Skin of body (tissue), 1 donor: ENCODE measurements at regions not wholly inside any gene's neighbourhood (a gene's known extent, or its start where the extent isn't known, plus 50 kb on each side); places are given as distances from the start of the nearest gene placed in this dataset.
"Not testable (repeated sequence)": the region's sequence is repeated elsewhere in the genome, so short reads cannot be mapped to it uniquely, and the experiment has no call there.

Experiments
- DNase-seq: peaks from one replicate; lab custom pipeline; 2025; lab: John Stamatoyannopoulos, UW

DNA sequence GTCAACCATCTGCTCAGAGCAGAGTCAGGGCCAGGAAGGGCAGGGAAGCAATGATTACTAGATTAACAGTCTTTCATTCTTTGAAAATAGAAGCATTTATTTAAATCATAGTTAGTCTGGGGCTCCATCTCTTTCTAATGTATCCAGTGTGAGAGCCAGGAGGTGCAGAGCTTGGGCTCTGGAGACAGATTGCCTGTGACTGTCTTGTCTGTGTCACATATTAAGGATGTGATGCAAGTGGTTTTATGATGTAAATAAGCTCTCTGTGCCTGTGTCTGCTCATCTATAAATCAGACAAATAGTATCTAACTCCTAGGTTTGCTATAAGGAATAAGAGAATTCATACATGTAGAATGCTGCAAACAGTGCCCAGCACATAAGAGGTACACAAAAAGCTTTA, 104.9 kb upstream of the TANK start:
- DNase-seq, result no peak

DNA sequence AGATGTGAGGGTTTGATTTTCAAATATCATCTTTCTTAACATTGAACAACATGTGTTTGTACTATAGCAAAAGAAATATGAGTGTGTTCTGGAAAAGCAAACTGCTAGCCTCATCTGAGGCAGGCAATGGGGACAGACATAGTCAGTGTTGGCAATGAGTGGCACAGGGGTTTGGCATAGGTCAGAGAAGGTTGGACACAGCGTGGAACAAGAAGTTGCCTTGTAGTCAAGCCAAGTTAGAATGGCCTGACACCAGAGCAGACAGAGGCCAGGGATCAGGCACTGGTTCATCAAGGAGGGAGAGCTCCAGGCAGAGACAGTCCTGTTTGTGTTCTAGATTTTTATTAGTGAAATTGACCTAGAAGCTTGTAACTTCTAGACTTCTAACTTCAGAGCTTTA, 100.8 kb upstream of the TANK start:
- DNase-seq, result no peak

DNA sequence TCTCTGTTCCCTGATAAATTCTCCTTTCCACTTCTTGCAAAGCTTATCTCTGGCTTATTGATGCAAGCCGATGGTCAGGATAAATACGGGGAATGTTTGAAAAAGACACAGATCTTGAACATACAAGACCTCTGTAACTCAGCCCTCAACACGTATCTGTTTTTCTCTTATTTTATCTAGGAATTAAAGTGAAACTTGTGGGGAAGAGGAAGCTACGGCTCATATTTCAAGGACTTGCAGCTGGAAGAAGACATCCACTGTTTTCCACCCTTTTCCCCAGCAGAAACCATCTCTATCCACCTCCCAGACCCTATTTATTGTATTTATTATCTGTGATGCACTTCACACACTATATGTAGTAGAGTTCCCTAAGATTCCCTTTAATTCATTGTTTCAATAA, 98.4 kb upstream of the TANK start:
- DNase-seq, result no peak

DNA sequence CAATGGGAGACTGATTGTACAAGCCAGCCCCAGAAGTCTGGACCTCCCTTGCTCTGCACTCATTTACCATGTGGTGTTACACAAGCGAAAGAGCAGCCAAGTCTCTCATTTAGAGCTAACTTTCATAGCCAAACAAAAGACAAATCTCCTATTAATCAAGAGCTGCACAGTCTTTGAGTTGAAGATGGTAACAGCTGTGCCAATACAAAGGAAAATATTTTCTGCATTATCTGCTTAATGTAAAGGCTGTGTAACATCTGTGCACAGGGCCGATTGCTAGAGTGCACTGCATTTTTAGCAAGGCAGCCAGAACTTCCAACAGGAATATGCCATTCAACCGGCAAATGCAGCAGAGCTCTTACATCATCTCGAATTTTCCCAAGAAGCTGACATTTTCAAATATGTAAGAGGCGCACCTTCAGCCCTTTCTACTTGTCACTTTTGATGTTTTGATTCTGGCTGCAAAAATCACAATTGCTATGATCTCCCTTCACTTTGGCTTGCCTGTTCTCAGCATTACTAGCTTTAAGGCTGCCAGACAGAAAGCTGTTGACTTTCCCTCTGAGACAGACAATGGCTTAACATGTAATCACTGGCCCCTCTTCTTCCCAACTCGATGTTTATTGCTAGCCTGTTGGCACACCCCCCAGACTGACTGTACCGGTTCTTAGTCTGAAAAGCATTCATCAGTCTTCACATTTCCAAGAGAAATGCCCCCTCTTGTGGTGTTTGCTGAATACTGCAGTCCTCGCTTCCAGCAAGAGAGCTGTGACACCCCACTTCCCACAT, 96.9 kb upstream of the TANK start:
- DNase-seq, result peak; percentile 85

DNA sequence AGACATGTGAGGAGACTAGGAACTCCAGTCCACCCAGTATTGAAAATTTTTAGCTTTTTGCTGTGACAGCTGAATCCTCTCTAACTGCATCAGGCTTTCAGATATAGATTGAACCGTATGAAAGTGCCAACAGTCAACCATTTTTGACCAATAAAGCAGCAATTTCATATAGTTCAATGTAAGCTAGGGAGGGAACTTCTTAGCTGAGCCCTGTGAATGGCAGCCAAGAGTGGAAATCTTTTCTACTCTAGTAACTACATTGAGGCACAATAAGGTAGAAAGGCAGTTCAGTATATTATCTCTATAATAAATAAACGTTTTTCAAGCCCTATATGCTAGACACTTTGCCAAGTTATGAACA, 96.3 kb upstream of the TANK start:
- no peak for DNase-seq

DNA sequence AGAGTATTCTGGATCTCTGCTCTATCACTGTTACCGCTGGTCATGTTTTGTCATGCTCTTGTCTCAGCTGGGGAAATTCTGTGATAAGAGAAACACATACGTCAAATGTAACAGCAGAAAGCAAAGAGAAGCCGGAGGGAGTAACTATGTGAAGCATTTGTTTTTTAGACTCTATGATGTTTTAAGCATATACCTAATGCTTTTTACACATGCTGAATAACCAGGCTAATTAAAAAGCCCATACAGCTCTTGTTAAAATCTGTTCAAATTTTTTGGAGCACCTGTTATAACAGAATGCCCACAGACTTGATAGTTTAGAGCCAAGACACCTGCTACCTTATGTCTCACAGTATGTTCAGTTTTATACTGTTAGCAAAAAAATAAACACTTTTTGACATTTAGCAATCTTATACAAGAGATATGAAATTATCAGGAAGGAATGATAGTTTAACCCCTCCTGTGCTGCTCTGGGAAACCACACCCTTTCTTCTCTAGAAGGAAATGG, 92.3 kb upstream of the TANK start:
- no peak for DNase-seq

DNA sequence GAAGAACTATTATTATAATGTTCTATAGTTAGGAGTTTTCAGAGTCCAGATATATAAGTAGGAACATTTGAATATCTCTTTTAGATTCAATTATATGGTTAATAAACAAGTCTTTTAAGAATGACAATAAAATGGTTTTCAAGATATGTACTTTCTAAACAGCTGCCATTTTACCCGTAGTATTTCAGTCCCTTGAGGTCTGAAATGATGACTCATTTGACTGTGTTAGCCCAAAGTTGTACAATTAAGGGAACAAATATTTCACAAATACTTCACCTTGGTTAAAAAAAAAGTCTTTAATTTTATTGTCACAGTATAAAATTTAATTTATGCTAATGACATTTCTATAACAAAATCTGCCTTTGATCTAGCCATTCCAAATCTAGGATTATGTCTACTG, 91.6 kb upstream of the TANK start:
- DNase-seq, result no peak

DNA sequence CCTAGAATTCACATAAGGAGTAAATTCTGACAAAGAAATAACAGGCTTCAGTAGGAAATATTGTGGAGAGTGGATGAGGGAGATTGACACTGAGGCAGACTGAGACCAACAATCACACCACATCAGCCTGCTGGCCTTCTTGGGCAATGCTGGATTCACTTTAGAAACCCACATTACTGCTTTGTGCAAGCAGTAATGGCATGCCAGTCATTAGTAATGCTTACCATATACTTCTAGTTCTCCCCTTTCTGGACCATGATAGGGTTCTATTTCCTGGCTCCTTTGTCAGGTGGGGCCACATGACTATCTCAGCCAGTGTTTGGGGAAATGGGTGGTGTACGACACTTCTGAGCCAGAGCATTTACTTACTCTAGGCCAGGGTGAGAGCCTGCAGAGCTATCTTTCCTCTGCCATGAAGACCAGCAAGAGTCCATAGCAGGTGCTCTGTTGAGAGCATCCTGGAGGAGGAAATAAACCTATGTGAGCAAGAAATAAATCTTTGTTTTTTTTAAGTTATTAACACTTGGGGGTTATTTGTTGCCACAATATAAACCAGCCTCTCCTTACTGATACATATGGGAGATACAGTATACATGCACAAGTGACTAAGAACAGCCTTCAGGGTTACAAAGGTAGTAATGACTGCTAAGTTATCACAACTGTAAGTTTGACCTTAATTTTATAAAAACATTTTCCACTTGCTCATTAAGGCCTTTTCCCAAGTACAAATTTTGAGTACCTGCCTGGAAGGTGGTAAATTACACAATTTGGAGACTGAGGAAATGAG, 89.3 kb upstream of the TANK start:
- DNase-seq, result no peak

DNA sequence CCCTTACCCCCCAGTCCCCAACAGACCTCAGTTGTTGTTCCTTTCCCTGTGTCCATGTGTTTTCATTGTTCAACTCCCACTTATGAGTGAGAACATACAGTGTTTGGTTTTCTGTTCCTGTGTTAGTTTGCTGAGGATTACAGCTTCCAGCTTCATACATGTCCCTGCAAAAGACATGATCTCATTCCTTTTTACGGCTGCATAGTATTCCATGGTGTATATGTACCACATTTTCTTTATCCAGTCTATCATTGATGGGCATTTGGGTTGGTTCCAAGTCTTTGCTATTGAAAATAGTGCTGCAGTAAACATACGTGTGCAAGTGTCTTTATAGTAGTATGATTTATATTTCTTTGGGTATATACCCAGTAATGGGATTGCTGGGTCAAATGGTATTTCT, 87.8 kb upstream of the TANK start:
- DNase-seq, result not testable (repeated sequence)

DNA sequence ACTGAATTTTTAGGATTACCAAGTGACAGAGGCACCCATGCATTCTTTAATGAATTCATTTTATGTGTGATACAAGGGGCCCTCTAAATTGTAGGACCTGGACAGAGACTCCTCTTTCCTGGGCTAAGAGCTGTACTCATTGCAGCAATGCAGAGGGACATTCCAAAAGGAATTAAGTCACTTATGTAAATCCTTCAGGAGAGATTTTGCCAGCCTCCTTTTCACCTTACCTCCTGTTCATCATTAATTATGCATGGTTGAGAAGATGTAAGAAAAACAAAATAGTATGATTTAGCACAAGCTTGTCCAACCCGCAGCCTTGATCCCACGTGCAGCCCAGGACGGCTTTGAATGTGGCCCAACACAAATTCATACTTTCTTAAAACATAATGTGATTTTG, 84.5 kb upstream of the TANK start:
- no peak for DNase-seq

DNA sequence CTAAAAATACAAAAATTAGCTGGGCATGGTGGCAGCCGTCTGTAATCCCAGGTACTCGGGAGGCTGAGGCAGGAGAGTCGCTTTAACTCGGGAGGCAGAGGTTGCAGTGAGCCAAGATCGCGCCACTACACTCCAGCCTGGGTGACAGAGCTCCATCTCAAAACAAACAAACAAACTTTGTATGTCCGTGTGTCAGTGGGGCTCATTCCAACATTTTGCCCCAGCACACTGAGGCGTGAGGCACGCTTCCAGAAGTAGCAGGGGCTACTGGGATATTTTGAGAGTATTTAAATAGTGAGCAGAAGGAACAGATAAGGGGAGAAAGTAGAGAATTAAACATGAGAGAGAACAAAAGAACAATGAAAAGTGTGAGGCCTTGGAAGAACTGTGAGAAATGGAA, 83.3 kb upstream of the TANK start:
- DNase-seq, result no peak

DNA sequence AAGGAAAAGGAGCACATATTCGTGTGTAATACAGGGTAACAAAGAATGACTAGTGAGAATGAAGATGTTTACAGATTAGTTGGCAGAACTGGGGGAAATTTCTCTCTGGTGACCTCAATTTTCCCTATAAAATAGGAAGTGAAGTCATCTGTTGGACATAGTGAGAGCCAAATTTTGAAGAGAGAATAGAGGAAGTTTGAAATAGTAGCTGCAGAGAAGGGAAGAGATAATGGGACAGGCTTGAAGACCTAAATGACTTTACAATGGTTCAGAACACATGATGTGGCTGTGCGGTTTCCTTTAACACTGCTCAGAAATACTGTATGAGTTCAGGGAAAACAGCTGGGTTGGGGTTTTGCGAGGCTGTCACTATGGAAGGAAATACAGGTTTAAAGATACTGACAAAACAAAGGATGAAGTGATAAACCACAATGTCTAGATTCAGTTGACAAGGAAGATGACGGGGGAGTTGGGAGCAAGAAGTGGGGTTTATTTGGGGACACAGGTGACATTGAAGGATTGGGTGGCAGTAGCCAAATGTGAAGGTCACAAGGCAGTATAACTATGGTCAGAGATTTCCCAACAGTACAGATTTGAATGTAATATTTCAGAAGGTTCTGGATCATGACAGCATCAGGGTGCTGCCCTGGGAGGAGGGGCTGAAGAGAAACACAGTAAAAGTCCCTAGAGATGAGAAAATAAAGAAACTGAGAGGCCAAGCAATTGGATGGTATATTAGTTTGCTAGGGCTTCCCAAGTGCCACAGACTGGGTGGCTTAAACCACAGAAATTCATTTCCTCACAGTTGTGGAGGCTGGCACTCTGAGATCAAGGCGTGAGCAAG, 82.6 kb upstream of the TANK start:
- peak; percentile 83 for DNase-seq

DNA sequence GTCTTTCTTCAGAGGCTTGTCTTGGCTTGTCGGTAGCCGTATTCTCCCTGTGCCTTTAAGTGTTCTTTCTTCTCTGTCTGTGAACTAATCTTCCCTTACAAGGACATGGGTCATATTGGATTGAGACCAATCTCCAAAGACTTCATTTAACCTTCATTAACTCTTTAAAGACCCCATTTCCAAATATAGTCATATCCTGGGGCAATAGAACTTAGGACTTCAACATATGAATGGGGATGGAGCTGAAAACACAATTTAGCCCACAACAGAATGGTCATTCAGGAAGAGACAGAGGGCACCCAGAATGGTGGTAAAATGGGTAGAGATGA, 82.1 kb upstream of the TANK start:
- DNase-seq, result no peak

DNA sequence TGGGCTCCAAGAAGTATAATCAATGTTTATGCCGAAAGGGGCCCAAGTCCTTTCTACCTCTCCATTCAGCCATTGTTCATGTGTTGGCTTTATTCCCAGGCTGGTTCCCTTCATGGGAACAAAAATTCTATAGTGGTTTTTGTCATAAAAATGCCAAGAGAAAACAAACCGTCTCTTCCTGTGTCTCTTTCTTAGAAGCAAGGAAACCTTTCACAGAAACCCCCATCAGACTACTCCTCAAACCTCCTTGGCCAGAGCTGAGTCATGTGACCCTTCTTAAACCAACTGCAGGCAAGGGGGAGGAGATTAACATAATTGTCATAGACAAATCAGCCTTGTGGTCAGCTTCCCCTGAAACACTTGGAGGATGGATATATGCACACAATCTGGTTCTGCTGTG, 75.1 kb upstream of the TANK start:
- DNase-seq, result no peak

DNA sequence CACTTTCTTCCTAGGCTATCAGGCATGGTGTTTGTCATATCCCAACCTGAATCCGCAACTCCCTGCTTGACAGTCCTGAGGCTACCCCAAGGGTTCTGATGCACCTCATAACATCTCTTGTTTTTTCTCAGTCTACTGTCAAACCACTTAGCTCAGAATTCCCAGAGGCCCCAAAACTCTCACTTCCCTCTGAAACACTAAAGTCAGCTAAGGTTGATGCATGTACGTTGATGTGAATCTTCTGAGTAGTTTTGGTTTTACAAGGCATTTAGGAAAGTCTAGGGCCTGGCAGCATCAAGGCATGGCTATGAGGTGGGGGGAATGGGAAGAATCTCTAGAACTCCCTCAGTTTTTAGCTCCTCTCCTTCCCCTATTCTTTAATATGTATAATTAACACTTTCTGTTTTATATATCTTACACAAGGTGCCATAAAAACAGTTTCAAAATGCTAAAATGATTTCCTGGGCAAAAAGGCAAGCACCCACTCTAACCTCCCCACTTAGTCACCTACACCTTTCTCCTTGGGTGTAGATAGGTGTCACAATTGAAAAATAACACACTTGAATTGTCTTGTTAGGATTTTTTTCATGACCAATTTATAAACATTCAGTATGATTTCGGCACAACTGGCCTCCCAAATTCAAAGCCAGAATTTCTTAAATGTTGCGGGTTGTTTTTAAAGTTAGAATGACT, 71.4 kb upstream of the TANK start:
- no peak for DNase-seq

DNA sequence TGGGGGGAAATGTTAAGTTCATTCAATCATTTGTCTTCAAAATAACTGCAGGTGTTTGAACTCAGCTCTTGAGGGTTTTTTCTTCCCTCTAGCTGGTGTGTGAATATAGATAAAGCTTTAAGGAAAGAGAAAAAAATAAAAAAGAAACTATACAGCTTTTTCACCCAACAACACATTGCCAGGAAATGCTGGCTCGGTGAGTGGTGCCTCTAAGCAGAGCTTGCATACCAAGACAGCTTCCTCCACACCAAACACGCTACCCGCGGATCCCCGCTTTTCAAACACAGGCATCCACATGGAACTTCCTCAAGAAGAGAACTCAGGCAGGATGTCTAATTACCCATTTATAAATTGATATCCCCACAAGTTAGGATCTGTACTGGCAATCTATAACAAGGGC, 69.8 kb upstream of the TANK start:
- no peak for DNase-seq

DNA sequence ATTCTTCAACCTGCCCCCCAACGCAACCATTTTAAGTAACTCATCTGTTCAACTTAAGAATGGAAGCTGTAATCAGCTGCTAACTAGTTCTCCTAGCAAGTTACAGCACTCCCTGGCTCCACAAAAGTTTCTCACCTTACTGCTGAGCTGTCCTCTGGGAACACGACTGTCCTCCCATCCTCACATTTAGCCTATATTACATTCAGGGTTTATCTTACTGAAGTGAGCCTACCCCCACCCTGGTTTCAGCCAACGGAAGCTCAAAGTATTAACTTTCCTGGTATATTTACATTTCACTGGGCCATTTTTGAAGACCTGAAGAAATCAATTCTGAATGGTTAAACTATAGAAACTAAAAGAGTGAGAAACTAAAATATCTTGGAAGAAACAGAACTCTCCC, 64.9 kb upstream of the TANK start:
- no peak for DNase-seq

DNA sequence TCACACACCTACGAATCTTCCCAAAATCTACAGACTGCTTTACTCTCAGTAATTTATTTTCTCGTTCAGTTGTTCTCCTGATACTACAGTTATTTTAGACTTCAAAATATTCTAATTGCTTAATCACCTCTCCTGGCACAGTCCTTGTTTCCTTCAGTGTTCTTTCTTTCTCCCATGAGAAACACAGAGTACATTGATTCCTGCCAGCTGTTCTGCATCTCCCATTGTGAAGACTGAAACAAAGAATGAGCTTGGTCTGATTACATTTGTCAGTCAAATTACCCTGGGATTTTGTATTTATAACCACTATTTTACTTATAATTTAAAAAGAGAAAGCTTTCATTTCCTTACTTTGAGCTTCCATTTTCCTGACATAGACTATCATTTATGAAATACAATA, 63.9 kb upstream of the TANK start:
- no peak for DNase-seq

DNA sequence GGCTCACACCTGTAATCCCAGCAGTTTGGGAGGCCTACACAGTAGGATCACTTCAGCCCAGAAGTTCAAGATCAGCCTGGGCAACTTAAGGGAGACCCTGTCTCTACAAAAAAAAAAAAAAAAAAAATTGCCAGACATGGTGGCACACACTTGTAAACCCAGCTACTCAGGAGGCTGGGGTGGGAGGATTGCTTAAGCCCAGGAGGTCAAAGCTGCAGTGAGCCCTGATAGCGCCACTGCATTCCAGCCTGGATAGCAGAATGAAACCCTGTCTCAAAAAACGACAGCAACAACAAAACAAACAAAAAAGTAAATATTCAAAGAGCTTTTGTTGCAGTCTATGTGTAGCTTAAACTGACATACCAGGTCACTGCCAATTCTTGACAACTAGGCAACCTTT, 63.1 kb upstream of the TANK start:
- DNase-seq, result no peak

DNA sequence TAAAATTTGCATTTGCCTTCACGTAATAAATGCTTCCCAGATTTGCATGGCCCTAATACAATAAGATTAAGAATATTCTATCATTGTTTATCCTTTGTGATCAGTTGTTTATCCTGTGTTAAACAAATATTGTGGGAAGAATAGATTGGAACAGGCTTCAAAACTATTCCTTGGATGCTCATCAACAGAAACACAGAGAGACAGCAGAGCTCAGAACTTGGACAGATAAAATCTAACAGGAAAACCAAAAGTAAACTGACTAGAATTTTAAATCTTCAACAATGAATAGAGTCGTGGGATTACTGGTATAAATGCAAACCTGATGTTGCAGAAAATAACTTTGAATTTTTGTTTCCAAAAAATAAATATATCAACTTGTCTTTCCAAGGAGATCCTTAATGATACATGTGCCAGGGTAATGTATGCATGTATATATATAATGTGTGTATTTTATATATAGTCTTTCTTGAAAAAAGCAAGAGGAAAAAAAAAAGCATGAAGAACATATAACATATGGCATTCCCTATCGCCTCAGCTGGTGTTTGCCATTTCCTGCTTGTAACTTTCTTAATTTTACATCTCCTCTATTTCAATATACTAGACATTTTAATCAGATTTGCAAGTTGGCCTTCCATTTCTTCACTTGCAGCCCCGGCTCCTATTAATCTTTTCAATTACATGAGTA, 59.9 kb upstream of the TANK start:
- DNase-seq, result peak; percentile 33

DNA sequence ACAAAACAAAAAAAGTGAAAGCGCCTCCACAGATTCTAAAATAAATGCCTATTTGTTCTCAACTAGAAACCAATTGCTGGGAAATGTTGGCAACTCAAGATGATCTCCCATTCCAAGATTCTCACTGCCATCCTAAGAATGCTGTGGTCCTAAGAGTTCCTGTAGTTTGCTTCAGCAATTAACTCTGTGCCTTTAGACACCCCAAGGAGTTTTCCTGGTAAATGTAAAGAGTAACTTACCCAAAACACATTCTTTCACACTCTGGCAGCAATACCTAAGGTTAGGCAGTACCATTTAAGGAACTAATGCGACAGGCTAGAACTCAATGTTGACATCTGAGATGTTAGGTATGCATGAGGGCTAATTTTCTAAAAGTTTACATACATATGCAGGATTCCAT, 58.8 kb upstream of the TANK start:
- DNase-seq, result no peak
